Stimulated activated CD4-positive, alpha-beta T cell treated with anti-CD3 and anti-CD28 coated beads, TNF-alpha, amount 100 ng/mL, for 4 hours (primary cell): ENCODE measurements at regions not wholly inside any gene's neighbourhood (a gene's known extent, or its start where the extent isn't known, plus 50 kb on each side); places are given as distances from the start of the nearest gene placed in this dataset.

Experiments used
- DNase-seq, 3 experiments: peaks; one replicate each; pipeline ENCODE4 v3.0.0-alpha.2; 2020; ENCODE audit warnings: low read depth in 3 of 3

- no peak for DNase-seq
Observed at GRCh38 chr18:32544088-32544487, 73.4 kb upstream of the GAREM1 start.

GRCh38 chr18:32542221-32542798 is 71.6 kb upstream of the GAREM1 start:
- DNase-seq, result no peak

- no peak for DNase-seq
Observed at GRCh38 chr18:32530947-32531651, 60.4 kb upstream of the GAREM1 start.

- DNase-seq, result no peak
Observed at GRCh38 chr18:32529722-32530420, 59.2 kb upstream of the GAREM1 start.

- DNase-seq, result no peak
Observed at GRCh38 chr18:32520771-32521170, 50.1 kb upstream of the GAREM1 start.
